GM19397 (cell line): ENCODE measurements at regions not wholly inside any gene's neighbourhood (a gene's known extent, or its start where the extent isn't known, plus 50 kb on each side); places are given as distances from the start of the nearest gene placed in this dataset.

Source experiments
- ATAC-seq: cut with Tn5 transposase; IDR thresholded peaks from one replicate; pipeline ENCODE4 v1.9.1; 2021; ENCODE audit warnings: mild to moderate bottlenecking, moderate library complexity; ENCODE audit not compliant: unreplicated experiment

GRCh38 chr2:8202132-8202531 lies 479.7 kb upstream of the ID2 start:
- no peak for ATAC-seq

- no peak for ATAC-seq
Observed at GRCh38 chr2:8203364-8203763, 478.5 kb upstream of the ID2 start.

DNA sequence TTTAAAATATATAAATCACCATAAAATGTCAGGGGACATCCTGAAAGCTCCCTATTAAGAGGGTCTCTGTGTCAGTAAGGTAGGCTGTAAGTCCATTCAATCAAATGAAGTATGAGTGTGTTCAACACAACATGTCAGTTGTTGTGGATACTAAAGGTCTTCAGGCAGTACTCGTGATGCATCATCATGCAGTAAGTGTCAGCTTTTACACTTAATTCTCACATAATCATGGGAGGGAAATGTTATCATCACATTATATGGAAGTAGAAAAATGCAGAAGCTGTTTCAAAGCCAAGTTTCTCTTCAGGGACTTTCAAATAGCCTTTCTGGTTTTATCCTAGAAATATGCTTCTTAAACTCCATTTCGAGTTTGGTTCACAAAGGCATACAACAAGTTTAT lies 477.1 kb upstream of the ID2 start:
- ATAC-seq = no peak

DNA sequence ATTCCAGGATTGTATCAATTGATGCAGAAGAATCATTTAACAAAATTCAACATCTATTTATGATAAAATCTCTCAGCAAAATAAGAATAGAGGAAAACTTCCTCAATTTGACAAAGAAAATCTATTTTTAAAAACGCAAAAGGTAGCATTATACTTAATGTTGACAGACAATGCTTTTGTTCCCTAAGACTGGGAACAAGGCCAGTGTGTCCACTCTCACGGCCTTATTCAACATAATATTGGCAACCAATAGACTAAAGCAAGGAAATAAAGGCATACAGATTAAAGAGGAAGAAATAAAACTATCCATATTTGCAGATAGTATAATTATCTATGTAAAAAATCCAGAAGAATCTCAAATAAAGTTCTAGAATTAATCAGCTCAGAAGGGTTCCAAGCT lies 472.4 kb upstream of the ID2 start:
- ATAC-seq = no peak

DNA sequence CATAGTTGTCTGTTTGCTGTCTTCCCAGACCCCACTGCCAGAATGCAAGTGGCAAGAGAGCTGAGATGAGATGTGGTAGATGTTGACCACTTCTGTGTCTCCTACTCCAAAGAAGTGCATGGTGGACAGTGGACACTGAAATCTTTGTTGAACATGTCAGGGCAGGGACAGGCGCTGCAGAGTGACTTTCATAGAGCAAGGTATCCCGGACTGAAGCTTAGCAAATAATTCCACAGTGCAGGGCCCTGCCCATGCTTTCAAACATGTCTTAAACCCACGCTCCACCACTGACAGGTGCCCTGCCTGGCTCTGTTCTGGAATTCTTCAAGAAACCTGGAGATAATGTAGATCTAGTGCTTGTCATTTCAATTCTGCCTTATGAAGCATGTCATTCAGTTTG lies 470.5 kb upstream of the ID2 start:
- no peak for ATAC-seq

DNA sequence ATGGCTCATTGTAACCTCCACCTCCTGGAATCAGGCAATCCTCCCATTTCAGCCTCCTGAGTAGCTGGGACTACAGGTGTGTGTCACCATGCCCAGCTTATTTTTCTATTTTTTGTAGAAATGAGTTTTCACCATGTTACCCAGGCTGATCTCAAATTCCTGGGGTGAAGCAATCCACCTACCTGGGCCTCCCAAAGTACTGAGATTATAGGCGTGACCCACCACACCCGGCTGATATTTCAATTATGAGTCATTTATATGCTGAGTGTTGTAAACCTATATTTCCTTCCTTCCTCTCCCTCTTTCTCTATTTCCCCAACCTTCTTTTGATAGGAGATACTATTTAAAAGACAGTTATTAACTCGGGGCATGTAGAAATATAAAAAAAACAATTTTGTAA lies 469.6 kb upstream of the ID2 start:
- no peak for ATAC-seq

DNA sequence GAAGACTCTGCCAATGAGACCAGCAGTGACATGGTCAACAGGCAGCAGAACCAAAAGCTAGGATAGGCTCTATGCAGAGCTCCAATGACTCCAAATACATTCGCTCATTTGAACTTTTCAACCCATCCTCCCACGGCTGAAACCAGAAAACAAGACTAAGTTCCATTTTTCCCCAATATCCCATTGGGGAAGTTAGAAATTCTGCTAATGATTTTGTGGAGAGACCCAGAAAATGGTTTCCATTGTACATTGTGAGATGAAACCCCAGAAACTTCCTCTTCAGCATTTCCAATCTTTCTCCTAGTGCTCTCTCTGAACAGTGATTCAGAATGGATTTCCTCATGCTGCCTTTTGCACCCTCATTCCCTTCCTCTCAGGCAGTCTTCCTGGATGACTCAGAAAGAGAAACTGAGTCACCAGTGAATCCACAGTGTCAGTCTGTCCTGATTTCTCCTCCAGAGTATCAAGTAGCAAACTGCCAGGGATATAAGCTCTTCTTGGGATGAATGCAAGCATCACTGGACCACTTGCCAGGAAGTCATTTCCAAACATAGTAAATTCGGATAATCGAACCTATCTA lies 467.7 kb upstream of the ID2 start:
- ATAC-seq = no peak

- peak; percentile 81 for ATAC-seq
Observed at GRCh38 chr2:8215159-8215863, 466.5 kb upstream of the ID2 start.

DNA sequence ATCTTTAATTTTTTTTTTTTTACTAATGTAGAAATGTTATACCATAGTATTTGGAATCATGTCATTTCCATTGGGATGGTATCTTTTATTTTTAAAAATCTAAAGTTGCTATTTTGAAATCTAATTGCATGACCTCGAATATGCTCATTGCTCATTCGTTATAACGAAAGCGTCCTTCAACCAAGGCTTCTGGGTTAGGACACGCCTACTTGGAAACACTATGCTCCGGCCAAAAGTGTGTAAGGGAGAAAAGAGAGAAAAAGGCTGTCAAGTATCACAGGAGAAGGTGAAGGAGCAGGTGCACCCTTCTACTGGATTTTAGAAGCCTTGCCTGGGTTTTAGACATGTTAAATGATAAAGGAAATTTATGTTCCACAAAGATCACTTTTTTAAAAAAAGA lies 465.9 kb upstream of the ID2 start:
- no peak for ATAC-seq

- ATAC-seq = no peak
Observed at GRCh38 chr2:8216397-8216796, 465.5 kb upstream of the ID2 start.

- ATAC-seq = no peak
Observed at GRCh38 chr2:8217468-8218030, 464.3 kb upstream of the ID2 start.

- ATAC-seq = no peak
Observed at GRCh38 chr2:8219096-8219495, 462.8 kb upstream of the ID2 start.

GRCh38 chr2:8219631-8220355 lies 462.1 kb upstream of the ID2 start:
- ATAC-seq = no peak

DNA sequence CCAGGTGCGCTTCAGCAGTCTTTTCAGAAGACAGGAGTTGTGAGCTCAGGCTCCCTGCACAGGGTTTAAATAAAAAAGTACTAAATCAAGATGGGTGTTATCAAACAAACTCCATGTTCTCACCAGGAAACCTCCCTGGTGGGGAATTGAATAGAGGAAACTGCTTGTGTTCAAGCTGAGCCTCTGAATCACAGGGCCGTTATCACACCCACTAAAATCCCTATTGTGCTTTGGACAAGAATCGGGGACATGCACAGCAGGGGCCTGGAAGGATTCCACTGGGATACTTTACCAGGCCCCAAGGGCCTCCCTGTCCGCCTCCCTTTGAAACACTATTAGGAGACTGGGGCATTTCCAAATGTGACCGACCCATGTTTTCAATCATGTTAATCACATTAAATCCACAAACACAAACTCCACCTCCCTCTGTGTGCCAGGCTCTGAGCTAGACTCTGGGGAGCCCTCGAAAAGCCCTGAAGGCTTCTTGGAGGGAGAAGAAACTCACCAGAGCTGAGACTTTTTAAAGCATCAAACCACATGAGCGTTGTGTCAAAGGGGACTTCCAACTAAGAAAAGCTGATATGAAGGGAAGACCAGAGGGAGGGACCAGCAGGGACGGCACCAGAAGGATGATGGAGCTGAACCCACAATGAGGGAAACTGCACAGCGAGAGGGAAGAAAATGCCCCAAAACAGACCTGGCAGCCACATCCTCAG lies 458.7 kb upstream of the ID2 start:
- no peak for ATAC-seq

- ATAC-seq = no peak
Observed at GRCh38 chr2:8223695-8224346, 458.0 kb upstream of the ID2 start.

- ATAC-seq = no peak
Observed at GRCh38 chr2:8224347-8225190, 457.3 kb upstream of the ID2 start.

GRCh38 chr2:8225266-8225665 lies 456.6 kb upstream of the ID2 start:
- no peak for ATAC-seq

DNA sequence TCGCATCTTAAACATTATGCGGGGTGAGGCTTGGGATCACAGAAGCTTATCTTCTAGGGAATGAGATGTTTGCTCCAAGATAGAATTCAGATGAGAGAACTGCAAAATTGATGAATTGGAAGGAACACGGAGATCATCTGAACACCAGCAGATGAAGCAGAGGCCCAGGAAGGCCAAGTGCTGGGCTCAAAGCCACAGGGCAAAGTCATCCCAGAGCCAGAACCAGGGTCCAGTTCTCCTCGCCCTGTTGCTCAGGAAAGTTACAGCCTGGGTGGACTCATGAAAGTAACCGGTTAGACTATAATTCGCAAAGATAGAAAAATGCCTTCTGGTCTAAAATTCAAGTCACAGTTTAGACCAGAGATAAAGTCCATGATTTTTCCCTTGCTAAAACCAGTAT lies 456.1 kb upstream of the ID2 start:
- ATAC-seq = no peak

- ATAC-seq = peak; percentile 89
Observed at GRCh38 chr2:8229546-8229986, 452.3 kb upstream of the ID2 start.

- no peak for ATAC-seq
Observed at GRCh38 chr2:8230466-8230865, 451.4 kb upstream of the ID2 start.
